Caco-2 (cell line): ENCODE measurements at regions not wholly inside any gene's neighbourhood (a gene's known extent, or its start where the extent isn't known, plus 50 kb on each side); places are given as distances from the start of the nearest gene placed in this dataset.

ENCODE experiments used
- BruUV-seq: library from RNA; stranded (reverse); fragments of 400-500 nt; replicated peaks from 2 replicates; lab custom pipeline; 2021; lab: Mats Ljungman, UMichigan
- CTCF ChIA-PET: fragments of 300-600 bp; sonication (Branson Sonifier 250); formaldehyde crosslinking; loops from one replicate; lab custom pipeline; 2022; ENCODE audit warnings: antibody characterized with exemption; lab: Charles Lee
- POLR2A ChIA-PET: fragments of 300-600 bp; sonication (Branson Sonifier 250); formaldehyde crosslinking; loops from one replicate; lab custom pipeline; 2022; ENCODE audit warnings: antibody characterized with exemption; lab: Charles Lee
- DNase-seq, 2 experiments: peaks; one replicate each; pipeline versions ENCODE4 v3.0.0 to v3.0.0-alpha.2; 2020 to 2022
- H3K27me3 ChIP-seq: replicated peaks from 2 replicates; pipeline ENCODE4 v1.6.0; 2011; ENCODE audit warnings: low read length; ENCODE audit not compliant: control insufficient read depth, insufficient read depth
- H3K36me3 ChIP-seq: 2 replicates; pipeline ENCODE4 v1.5.1; 2011; ENCODE audit warnings: low read length; ENCODE audit not compliant: control insufficient read depth, insufficient read depth
- H3K4me1 ChIP-seq: fragments of 250-450 bp; sonication (Bioruptor Pico); 2 replicates; pipeline ENCODE4 v1.5.1; 2020; ENCODE audit warnings: mild to moderate bottlenecking
- H3K4me3 ChIP-seq: 2 replicates; pipeline ENCODE4 v1.5.1; 2011; ENCODE audit warnings: low read depth, mild to moderate bottlenecking, control low read depth, low read length
- H3K9me3 ChIP-seq: fragments of 250-450 bp; sonication (Bioruptor Pico); 2 replicates; pipeline ENCODE4 v1.5.1; 2020; ENCODE audit warnings: mild to moderate bottlenecking, moderate library complexity
- H3K27ac Mint-ChIP-seq: one replicate; pipeline ENCODE4 v1.8.0; 2022; ENCODE audit warnings: mixed read lengths; ENCODE audit not compliant: unreplicated experiment
- H3K27me3 Mint-ChIP-seq: one replicate; pipeline ENCODE4 v1.8.0; 2022; ENCODE audit warnings: mixed read lengths; ENCODE audit not compliant: insufficient read depth, unreplicated experiment
- H3K36me3 Mint-ChIP-seq: one replicate; pipeline ENCODE4 v1.8.0; 2022; ENCODE audit warnings: mild to moderate bottlenecking, mixed read lengths; ENCODE audit not compliant: insufficient read depth, unreplicated experiment
- H3K4me1 Mint-ChIP-seq: one replicate; pipeline ENCODE4 v1.8.0; 2022; ENCODE audit warnings: low read depth, mixed read lengths; ENCODE audit not compliant: unreplicated experiment
- H3K4me3 Mint-ChIP-seq: one replicate; pipeline ENCODE4 v1.8.0; 2022; ENCODE audit warnings: mild to moderate bottlenecking, moderate library complexity, mixed read lengths; ENCODE audit not compliant: unreplicated experiment
- H3K9me3 Mint-ChIP-seq: one replicate; pipeline ENCODE4 v1.8.0; 2022; ENCODE audit warnings: mixed read lengths; ENCODE audit not compliant: unreplicated experiment
- intact Hi-C: fragments of 100-400 bp; cut with micrococcal nuclease; formaldehyde crosslinking; loops from one replicate; pipeline ENCODE4 v1.10.0; 2022; ENCODE audit not compliant: unreplicated experiment
- TF ChIP-seq, protein P1 (sequence below), 2 experiments: fragments of 200-600 bp in 1 of 2; IDR thresholded peaks; 1 replicate in 1 of 2; 2 replicates in 1 of 2; pipeline versions ENCODE4 v1.5.1 to v1.8.0; 2011 to 2022; ENCODE audit warnings: antibody characterized with exemption in 1 of 2, control low read depth in 1 of 2, inconsistent platforms in 1 of 2, low read depth in 1 of 2, low read length in 1 of 2, mild to moderate bottlenecking in 1 of 2, moderate library complexity in 1 of 2; ENCODE audit not compliant: insufficient read depth in 1 of 2, severe bottlenecking in 1 of 2, unreplicated experiment in 1 of 2

DNA sequence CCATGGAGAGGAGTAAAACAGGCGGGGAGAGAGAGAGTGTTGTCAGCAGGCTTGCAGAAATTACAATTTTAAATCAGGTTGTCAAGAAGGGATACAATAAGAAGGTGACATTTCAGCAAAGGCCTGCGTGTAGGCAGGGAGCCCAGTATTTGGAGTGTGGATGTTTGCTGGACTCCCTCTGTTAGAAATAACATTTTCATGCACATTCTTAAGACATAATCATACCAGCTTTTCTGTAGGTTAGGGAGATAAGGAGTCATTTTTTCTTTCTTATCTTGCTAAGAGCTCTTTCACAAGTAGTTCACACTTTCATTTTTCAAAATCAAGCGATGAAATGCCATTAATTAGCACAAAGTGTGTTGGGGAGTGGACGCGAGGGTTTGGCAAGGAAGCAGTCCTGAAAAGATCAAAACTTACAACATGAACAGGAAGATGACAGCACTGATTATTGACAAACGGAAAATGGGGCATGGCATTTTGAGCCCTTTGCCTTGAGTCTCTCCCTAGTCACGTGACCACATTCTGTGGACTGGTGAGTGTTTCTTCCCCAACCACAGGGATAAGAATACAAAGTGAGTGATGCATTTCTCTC, 160.2 kb downstream of the DAD1 start:
- intact Hi-C loops, result no loop called here
- no peaks in the 10 kb centered on the region for H3K9me3 Mint-ChIP-seq
- peaks cover 5% of the 10 kb centered on the region; the same call in 1 of the 2 replicates for H3K4me1 ChIP-seq
- H3K4me3 ChIP-seq, result no peak overlapping the region
- no peak for DNase-seq
- H3K9me3 ChIP-seq, result no peaks in the 10 kb centered on the region
- peaks cover 17% of the 10 kb centered on the region for H3K4me1 Mint-ChIP-seq
- no TSS peak for BruUV-seq
- H3K27ac Mint-ChIP-seq, result no peak overlapping the region
- no peaks in the 10 kb centered on the region for H3K36me3 ChIP-seq
- ChIA-PET CTCF (no interaction called here), POLR2A (no interaction called here)
- no peaks in the 10 kb centered on the region for H3K36me3 Mint-ChIP-seq
- H3K27me3 Mint-ChIP-seq, result no peaks in the 10 kb centered on the region
- no peaks in the 10 kb centered on the region for H3K27me3 ChIP-seq
- no peak overlapping the region for H3K4me3 Mint-ChIP-seq
- TF ChIP-seq, protein P1, sequence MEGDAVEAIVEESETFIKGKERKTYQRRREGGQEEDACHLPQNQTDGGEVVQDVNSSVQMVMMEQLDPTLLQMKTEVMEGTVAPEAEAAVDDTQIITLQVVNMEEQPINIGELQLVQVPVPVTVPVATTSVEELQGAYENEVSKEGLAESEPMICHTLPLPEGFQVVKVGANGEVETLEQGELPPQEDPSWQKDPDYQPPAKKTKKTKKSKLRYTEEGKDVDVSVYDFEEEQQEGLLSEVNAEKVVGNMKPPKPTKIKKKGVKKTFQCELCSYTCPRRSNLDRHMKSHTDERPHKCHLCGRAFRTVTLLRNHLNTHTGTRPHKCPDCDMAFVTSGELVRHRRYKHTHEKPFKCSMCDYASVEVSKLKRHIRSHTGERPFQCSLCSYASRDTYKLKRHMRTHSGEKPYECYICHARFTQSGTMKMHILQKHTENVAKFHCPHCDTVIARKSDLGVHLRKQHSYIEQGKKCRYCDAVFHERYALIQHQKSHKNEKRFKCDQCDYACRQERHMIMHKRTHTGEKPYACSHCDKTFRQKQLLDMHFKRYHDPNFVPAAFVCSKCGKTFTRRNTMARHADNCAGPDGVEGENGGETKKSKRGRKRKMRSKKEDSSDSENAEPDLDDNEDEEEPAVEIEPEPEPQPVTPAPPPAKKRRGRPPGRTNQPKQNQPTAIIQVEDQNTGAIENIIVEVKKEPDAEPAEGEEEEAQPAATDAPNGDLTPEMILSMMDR (IDR thresholded peaks at IDR 0.05; ENCODE audit: insufficient read depth in 1 of 2, low read depth in 1 of 2, low read length in 1 of 2, severe bottlenecking in 1 of 2, unreplicated experiment in 1 of 2), result no peak

DNA sequence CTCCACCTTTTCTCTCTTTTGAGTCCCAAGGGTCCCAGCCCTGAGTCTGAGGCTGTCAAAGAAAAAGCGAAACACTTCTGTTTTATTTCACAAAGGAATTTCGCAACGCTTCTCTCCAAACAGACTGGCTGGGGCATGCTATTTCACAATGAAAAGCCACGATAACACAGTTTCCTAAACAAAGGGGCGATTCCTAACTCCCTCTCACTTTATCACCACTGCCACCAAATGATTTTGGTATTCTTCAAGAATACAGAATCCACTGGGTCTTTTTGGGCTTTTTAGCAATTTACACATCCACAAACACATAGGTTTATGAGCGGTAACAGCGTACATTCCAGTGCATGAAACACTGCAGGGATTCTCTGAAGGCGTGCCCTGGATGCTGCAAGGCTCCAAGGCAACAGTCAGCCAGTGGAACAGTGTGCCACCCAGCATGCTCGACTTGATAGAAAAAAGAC, 161.2 kb downstream of the DAD1 start:
- no TSS peak for BruUV-seq

DNA sequence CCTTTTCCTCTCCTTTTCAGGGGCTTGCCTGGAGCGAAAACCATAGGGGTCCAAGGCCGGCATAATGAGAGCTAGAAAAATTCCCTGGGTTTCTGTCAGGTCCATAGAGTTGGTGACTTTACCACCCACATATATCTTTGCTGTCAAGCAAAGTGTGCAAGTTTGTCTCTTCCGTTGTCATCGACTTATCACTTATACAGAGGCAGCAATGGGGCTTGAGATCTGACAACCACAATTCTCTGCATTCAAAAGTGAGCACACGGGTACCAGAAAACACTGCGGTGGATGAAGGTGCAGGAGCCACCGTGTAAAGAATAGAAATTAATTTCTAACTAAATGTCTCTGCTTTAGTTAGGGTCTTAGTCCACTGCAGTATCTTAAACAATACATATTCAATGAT, 162.3 kb downstream of the DAD1 start:
- no peaks in the 10 kb centered on the region for H3K36me3 Mint-ChIP-seq
- H3K9me3 Mint-ChIP-seq, result no peaks in the 10 kb centered on the region
- DNase-seq, result no peak
- H3K4me1 Mint-ChIP-seq, result peaks cover 17% of the 10 kb centered on the region
- POLR2A ChIA-PET, result no interaction called here
- Histone ChIP-seq H3K36me3 (no peaks in the 10 kb centered on the region), H3K9me3 (no peaks in the 10 kb centered on the region), H3K27me3 (no peaks in the 10 kb centered on the region), H3K4me1 (peaks cover 5% of the 10 kb centered on the region; the same call in 1 of the 2 replicates), H3K4me3 (no peak overlapping the region)
- H3K27me3 Mint-ChIP-seq, result no peaks in the 10 kb centered on the region
- BruUV-seq, result no TSS peak
- CTCF ChIA-PET, result interaction anchor here (0.6 to 0.9 kb wide), 2 partner anchors 51 to 305 kb away, joined by 3 to 4 read pairs; no protein-coding TSS in a partner anchor
- no peak overlapping the region for H3K27ac Mint-ChIP-seq
- intact Hi-C loops, result no loop called here
- TF ChIP-seq, protein P1 (IDR thresholded peaks at IDR 0.05; ENCODE audit: insufficient read depth in 1 of 2, low read depth in 1 of 2, low read length in 1 of 2, severe bottlenecking in 1 of 2, unreplicated experiment in 1 of 2), result no peak
- H3K4me3 Mint-ChIP-seq, result no peak overlapping the region

More for the DNA sequence above, 161.2 kb downstream of the DAD1 start:
- TF ChIP-seq, protein P1 (IDR thresholded peaks at IDR 0.05; ENCODE audit: insufficient read depth in 1 of 2, low read depth in 1 of 2, low read length in 1 of 2, severe bottlenecking in 1 of 2, unreplicated experiment in 1 of 2), result no peak
- POLR2A ChIA-PET, result no interaction called here
- no peaks in the 10 kb centered on the region for H3K27me3 ChIP-seq
- H3K27ac Mint-ChIP-seq, result peak overlapping the region; percentile 39
- H3K36me3 ChIP-seq, result no peaks in the 10 kb centered on the region
- peak overlapping the region; percentile 69 for H3K4me3 Mint-ChIP-seq
- peak overlapping the region; percentile 15; the same call in 1 of the 2 replicates for H3K4me3 ChIP-seq
- peak in 1 of 2 experiments; percentile 52 for DNase-seq
- no peaks in the 10 kb centered on the region for H3K9me3 Mint-ChIP-seq
- H3K4me1 ChIP-seq, result peaks cover 5% of the 10 kb centered on the region; the same call in 1 of the 2 replicates
- no peaks in the 10 kb centered on the region for H3K27me3 Mint-ChIP-seq
- H3K4me1 Mint-ChIP-seq, result peaks cover 17% of the 10 kb centered on the region
- H3K36me3 Mint-ChIP-seq, result no peaks in the 10 kb centered on the region
- intact Hi-C loops, result no loop called here
- CTCF ChIA-PET, result interaction anchor here (0.9 kb wide), 1 partner anchor 52 kb away, joined by 4 read pairs; no protein-coding TSS in a partner anchor
- H3K9me3 ChIP-seq, result no peaks in the 10 kb centered on the region
